ENCODE measurements at regions not wholly inside any gene's neighbourhood (a gene's known extent, or its start where the extent isn't known, plus 50 kb on each side); places are given as distances from the start of the nearest gene placed in this dataset.
A peak's percentile ranks its signal among the peaks of the same experiment; 100 is the strongest.

DNA sequence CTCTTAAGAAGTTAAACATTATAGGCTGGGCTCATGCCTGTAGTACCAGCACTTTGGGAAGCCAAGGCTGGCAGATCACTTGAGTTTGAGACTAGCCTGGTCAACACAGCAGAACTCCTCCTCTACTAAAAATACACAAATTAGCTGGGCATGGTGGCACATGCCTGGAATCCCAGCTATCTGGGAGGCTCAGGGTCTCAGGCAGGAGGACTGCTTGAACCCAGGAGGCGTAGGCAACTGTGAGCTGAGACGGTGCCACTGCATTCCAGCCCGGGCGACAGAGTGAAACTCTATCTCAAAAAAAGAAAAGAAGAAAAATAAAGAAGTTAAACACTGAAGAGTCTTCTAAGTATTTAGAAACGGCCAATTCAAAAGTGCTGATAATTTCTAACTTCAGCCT is 164.3 kb upstream of the GALNTL6 start:
- H3K27me3 ChIP-seq: no peaks in the 10 kb centered on the region
- 32% methylated on average over 5 of the region's 5 CpGs for WGBS (ENCODE audit: insufficient coverage, low coverage, low lambda C conversion rate, missing lambda C conversion rate)
- H3K27ac ChIP-seq: no peak overlapping the region

DNA sequence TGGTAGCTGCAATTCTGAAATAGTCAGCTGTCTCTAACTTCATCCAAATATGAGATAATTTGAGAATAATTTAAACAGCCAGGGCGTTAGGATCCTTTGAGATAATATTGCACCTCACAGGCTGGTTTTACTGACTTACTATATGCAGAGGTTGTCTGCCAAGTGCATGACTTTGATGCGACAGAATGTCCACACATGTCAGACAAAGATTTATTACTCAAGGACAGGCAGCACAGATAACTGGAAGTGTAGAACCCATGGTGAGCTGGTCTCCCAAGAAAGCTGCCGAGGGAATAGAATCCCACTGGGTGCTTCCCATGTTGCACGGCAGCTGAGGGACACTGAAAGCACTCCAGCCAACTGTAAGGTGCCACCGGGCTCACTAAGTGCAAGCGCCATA is 166.2 kb upstream of the GALNTL6 start:
- DNase-seq (no peak), ATAC-seq (no peak)
- TF ChIP-seq POLR2A (IDR thresholded peaks at IDR 0.05): no peak
- TF ChIP-seq, protein P1, sequence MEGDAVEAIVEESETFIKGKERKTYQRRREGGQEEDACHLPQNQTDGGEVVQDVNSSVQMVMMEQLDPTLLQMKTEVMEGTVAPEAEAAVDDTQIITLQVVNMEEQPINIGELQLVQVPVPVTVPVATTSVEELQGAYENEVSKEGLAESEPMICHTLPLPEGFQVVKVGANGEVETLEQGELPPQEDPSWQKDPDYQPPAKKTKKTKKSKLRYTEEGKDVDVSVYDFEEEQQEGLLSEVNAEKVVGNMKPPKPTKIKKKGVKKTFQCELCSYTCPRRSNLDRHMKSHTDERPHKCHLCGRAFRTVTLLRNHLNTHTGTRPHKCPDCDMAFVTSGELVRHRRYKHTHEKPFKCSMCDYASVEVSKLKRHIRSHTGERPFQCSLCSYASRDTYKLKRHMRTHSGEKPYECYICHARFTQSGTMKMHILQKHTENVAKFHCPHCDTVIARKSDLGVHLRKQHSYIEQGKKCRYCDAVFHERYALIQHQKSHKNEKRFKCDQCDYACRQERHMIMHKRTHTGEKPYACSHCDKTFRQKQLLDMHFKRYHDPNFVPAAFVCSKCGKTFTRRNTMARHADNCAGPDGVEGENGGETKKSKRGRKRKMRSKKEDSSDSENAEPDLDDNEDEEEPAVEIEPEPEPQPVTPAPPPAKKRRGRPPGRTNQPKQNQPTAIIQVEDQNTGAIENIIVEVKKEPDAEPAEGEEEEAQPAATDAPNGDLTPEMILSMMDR (IDR thresholded peaks at IDR 0.05): no peak
- H3K36me3 ChIP-seq: no peaks in the 10 kb centered on the region
- no peak overlapping the region for H3K27ac ChIP-seq
- H3K27me3 ChIP-seq: no peaks in the 10 kb centered on the region
- 25% methylated on average over 1 of the region's 6 CpGs for WGBS (ENCODE audit: insufficient coverage, low coverage, low lambda C conversion rate, missing lambda C conversion rate)
- H3K9me3 ChIP-seq: no peaks in the 10 kb centered on the region
- no peaks in the 10 kb centered on the region for H3K4me1 ChIP-seq
- intact Hi-C loops (cut with DNase I): no loop called here
- no peak overlapping the region for H3K4me3 ChIP-seq

More for the DNA sequence above, 164.3 kb upstream of the GALNTL6 start:
- TF ChIP-seq, protein P1 (IDR thresholded peaks at IDR 0.05): no peak
- no peak for TF ChIP-seq POLR2A (IDR thresholded peaks at IDR 0.05)
- Histone ChIP-seq H3K9me3 (no peaks in the 10 kb centered on the region), H3K36me3 (no peaks in the 10 kb centered on the region), H3K4me1 (no peaks in the 10 kb centered on the region), H3K4me3 (no peak overlapping the region)
- DNase-seq (no peak), ATAC-seq (no peak)
- intact Hi-C loops (cut with DNase I): no loop called here

DNA sequence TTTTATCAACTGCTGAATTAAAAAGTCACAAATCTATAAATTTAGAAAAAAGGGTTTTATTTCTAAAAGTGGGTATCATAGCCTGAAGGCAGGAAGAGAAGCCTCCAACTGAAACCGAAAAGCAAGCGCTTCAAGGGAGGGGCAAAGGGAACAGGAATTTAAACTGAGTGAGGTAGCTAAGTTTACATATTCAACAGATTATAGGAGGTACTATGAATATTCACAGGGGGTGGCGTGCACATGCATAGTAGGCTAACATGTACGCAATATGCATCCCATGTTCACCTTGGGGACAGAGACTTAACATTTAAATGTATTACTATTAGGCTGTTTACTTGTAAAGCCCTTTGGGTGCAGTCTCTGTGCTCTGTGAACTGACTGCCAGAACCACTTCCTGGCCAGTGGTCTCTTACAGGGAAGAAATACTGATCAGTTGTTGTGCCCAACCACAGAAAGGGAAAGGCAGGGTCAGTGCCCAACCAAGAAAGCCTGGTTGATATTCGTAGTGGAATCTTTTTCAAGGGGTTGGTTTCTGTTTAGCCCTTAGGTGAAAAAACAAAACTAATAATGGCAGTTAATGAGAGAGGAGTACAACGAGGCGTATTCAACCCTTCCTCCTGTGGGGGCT is 168.7 kb upstream of the GALNTL6 start:
- H3K27ac ChIP-seq: no peak overlapping the region
- no peak overlapping the region for H3K4me3 ChIP-seq
- no peaks in the 10 kb centered on the region for H3K36me3 ChIP-seq
- no peaks in the 10 kb centered on the region for H3K4me1 ChIP-seq
- H3K9me3 ChIP-seq: no peaks in the 10 kb centered on the region
- 54% methylated on average over 7 of the region's 7 CpGs for WGBS (ENCODE audit: insufficient coverage, low coverage, low lambda C conversion rate, missing lambda C conversion rate)
- ATAC-seq: peak in 1 of 4 donors; percentile 21
- no peak for DNase-seq
- TF ChIP-seq, protein P1 (IDR thresholded peaks at IDR 0.05): no peak
- no peak for TF ChIP-seq POLR2A (IDR thresholded peaks at IDR 0.05)
- H3K27me3 ChIP-seq: no peaks in the 10 kb centered on the region
- intact Hi-C loops (cut with DNase I): no loop called here

DNA sequence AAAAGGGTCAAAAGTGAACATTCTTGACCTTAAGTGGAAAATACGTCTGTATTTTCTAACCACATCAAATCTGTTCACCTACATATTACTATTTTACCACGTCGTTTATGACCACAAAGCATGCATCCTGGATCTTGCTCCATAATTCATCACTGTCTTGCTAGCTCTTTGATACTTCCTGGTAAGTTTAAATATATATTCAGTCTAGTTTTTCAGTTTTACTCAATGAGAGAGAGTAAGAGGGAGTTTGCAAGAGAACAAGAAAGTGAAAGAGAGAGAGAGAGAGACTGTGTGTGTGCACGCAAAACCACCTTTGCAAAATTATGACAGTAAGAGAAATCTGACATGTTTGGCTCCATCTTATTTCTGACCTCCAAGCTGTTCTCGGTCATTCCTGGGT is 173.7 kb upstream of the GALNTL6 start:
- Histone ChIP-seq H3K27me3 (no peaks in the 10 kb centered on the region), H3K4me3 (no peak overlapping the region), H3K9me3 (no peaks in the 10 kb centered on the region), H3K4me1 (no peaks in the 10 kb centered on the region), H3K27ac (no peak overlapping the region), H3K36me3 (no peaks in the 10 kb centered on the region)
- intact Hi-C loops (cut with DNase I): no loop called here
- 37% methylated on average over 5 of the region's 5 CpGs for WGBS (ENCODE audit: insufficient coverage, low coverage, low lambda C conversion rate, missing lambda C conversion rate)
- TF ChIP-seq, protein P1 (IDR thresholded peaks at IDR 0.05): no peak
- TF ChIP-seq POLR2A (IDR thresholded peaks at IDR 0.05): no peak
- ATAC-seq: no peak
- no peak for DNase-seq

DNA sequence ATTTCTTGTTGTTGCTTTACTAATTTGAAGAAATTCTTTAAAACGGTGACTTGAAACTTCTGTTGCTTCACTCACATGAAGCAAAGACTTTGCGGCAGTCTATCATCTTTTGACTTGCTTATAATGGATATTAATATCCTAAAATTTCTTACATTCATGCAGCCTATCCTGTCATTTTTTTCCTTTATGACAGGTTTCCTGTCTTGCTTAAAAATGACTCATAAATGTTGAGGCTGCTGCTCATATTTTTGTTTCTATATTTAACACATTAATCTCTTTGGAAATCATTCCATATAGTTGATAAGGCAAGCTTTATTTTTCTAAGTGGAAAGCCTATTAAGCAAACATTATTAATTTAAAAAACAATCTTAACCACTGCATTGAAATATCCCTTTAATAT is 176.6 kb upstream of the GALNTL6 start:
- TF ChIP-seq POLR2A (IDR thresholded peaks at IDR 0.05): no peak
- TF ChIP-seq, protein P1 (IDR thresholded peaks at IDR 0.05): no peak
- no peak for DNase-seq
- Histone ChIP-seq H3K4me3 (no peak overlapping the region), H3K4me1 (no peaks in the 10 kb centered on the region), H3K27me3 (no peaks in the 10 kb centered on the region), H3K36me3 (no peaks in the 10 kb centered on the region), H3K9me3 (no peaks in the 10 kb centered on the region), H3K27ac (no peak overlapping the region)
- intact Hi-C loops (cut with DNase I): no loop called here
- ATAC-seq: no peak
- WGBS (ENCODE audit: insufficient coverage, low coverage, low lambda C conversion rate, missing lambda C conversion rate): 85% methylated on average over 2 of the region's 2 CpGs

Measured in right lobe of liver (tissue), 6 donors.